ENCODE measurements at regions not wholly inside any gene's neighbourhood (a gene's known extent, or its start where the extent isn't known, plus 50 kb on each side); places are given as distances from the start of the nearest gene placed in this dataset.
"Not testable (repeated sequence)": the region's sequence is repeated elsewhere in the genome, so short reads cannot be mapped to it uniquely, and the experiment has no call there.

- Histone ChIP-seq H3K9me3 (ENCODE audit: low read depth) (no peaks in the 10 kb centered on the region), H3K4me1 (ENCODE audit: low read depth) (no peaks in the 10 kb centered on the region), H3K36me3 (no peaks in the 10 kb centered on the region), H3K27me3 (no peaks in the 10 kb centered on the region), H3K4me3 (no peak overlapping the region), H3K27ac (no peak overlapping the region)
- DNase-seq (ENCODE audit: low read depth in 1 of 2, low spot score in 1 of 2): no peak
- TF ChIP-seq CTCF (IDR thresholded peaks at IDR 0.05; ENCODE audit: low read depth, low read length): no peak
Observed at GRCh38 chr3:20645340-20645739, 459.3 kb upstream of the SGO1 start.

- no peak for TF ChIP-seq CTCF (IDR thresholded peaks at IDR 0.05; ENCODE audit: low read depth, low read length)
- Histone ChIP-seq H3K9me3 (ENCODE audit: low read depth) (no peaks in the 10 kb centered on the region), H3K4me1 (ENCODE audit: low read depth) (no peaks in the 10 kb centered on the region), H3K27ac (no peak overlapping the region), H3K27me3 (no peaks in the 10 kb centered on the region), H3K36me3 (no peaks in the 10 kb centered on the region), H3K4me3 (no peak overlapping the region)
- DNase-seq (ENCODE audit: low read depth in 1 of 2, low spot score in 1 of 2): no peak
Observed at GRCh38 chr3:20637729-20638128, 451.7 kb upstream of the SGO1 start.

GRCh38 chr3:20622304-20622703 lies 436.3 kb upstream of the SGO1 start:
- H3K4me1 ChIP-seq (ENCODE audit: low read depth): no peaks in the 10 kb centered on the region
- no peak for TF ChIP-seq CTCF (IDR thresholded peaks at IDR 0.05; ENCODE audit: low read depth, low read length)
- no peaks in the 10 kb centered on the region for H3K9me3 ChIP-seq (ENCODE audit: low read depth)
- no peaks in the 10 kb centered on the region for H3K36me3 ChIP-seq
- no peaks in the 10 kb centered on the region for H3K27me3 ChIP-seq
- H3K4me3 ChIP-seq: no peak overlapping the region
- H3K27ac ChIP-seq: no peak overlapping the region
- no peak for DNase-seq (ENCODE audit: low read depth in 1 of 2, low spot score in 1 of 2)

- not testable (repeated sequence) for H3K36me3 ChIP-seq; H3K9me3 ChIP-seq (ENCODE audit: low read depth); DNase-seq (ENCODE audit: low read depth in 1 of 2, low spot score in 1 of 2); H3K27ac ChIP-seq; H3K27me3 ChIP-seq; H3K4me3 ChIP-seq; H3K4me1 ChIP-seq (ENCODE audit: low read depth)
Observed at GRCh38 chr3:20618621-20619020, 432.6 kb upstream of the SGO1 start.

- not testable (repeated sequence) for H3K36me3 ChIP-seq; H3K27ac ChIP-seq; DNase-seq (ENCODE audit: low read depth in 1 of 2, low spot score in 1 of 2); H3K4me3 ChIP-seq; H3K4me1 ChIP-seq (ENCODE audit: low read depth); H3K27me3 ChIP-seq; H3K9me3 ChIP-seq (ENCODE audit: low read depth)
Observed at GRCh38 chr3:20618181-20618580, 432.2 kb upstream of the SGO1 start.

GRCh38 chr3:20615982-20616381 lies 430.0 kb upstream of the SGO1 start:
- DNase-seq (ENCODE audit: low read depth in 1 of 2, low spot score in 1 of 2); H3K4me1 ChIP-seq (ENCODE audit: low read depth); H3K27ac ChIP-seq; H3K36me3 ChIP-seq; H3K27me3 ChIP-seq; H3K9me3 ChIP-seq (ENCODE audit: low read depth); H3K4me3 ChIP-seq: not testable (repeated sequence)

GRCh38 chr3:20608054-20608738 lies 422.2 kb upstream of the SGO1 start:
- H3K27me3 ChIP-seq: no peaks in the 10 kb centered on the region

More at GRCh38 chr3:20608054-20608738, 422.2 kb upstream of the SGO1 start:
- H3K9me3 ChIP-seq (ENCODE audit: low read depth): no peaks in the 10 kb centered on the region
- H3K4me1 ChIP-seq (ENCODE audit: low read depth): no peaks in the 10 kb centered on the region
- no peak for DNase-seq (ENCODE audit: low read depth in 1 of 2, low spot score in 1 of 2)
- H3K36me3 ChIP-seq: no peaks in the 10 kb centered on the region
- no peak overlapping the region for H3K4me3 ChIP-seq
- no peak for TF ChIP-seq CTCF (IDR thresholded peaks at IDR 0.05; ENCODE audit: low read depth, low read length)
- no peak overlapping the region for H3K27ac ChIP-seq
